ENCODE measurements at regions not wholly inside any gene's neighbourhood (a gene's known extent, or its start where the extent isn't known, plus 50 kb on each side); places are given as distances from the start of the nearest gene placed in this dataset.

DNA sequence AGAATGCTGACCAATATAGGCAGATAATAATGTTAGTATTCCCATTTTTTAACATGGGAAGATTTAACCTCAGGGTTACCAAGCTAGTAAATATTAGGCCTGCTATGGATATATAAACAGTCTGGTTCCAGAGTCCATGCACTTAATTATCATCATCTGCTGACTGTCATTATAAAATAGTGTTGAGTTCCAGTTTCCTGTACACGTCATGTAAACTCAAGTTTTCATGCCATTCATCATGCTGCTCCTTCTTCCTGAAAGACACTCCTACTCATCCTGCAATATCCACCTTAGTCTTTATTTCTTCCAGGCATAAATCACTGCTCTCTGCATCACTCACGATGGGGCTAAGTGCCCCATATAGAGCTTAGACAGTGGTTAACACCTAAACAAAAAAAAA is 420.8 kb upstream of the SPHKAP start:
- TF ChIP-seq, protein P1, sequence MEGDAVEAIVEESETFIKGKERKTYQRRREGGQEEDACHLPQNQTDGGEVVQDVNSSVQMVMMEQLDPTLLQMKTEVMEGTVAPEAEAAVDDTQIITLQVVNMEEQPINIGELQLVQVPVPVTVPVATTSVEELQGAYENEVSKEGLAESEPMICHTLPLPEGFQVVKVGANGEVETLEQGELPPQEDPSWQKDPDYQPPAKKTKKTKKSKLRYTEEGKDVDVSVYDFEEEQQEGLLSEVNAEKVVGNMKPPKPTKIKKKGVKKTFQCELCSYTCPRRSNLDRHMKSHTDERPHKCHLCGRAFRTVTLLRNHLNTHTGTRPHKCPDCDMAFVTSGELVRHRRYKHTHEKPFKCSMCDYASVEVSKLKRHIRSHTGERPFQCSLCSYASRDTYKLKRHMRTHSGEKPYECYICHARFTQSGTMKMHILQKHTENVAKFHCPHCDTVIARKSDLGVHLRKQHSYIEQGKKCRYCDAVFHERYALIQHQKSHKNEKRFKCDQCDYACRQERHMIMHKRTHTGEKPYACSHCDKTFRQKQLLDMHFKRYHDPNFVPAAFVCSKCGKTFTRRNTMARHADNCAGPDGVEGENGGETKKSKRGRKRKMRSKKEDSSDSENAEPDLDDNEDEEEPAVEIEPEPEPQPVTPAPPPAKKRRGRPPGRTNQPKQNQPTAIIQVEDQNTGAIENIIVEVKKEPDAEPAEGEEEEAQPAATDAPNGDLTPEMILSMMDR (IDR thresholded peaks at IDR 0.05) = no peak
- no peak for TF ChIP-seq POLR2A (IDR thresholded peaks at IDR 0.05)
- no peak for TF ChIP-seq POLR2AphosphoS5 (IDR thresholded peaks at IDR 0.05)
